SK-N-SH (cell line): ENCODE measurements at regions not wholly inside any gene's neighbourhood (a gene's known extent, or its start where the extent isn't known, plus 50 kb on each side); places are given as distances from the start of the nearest gene placed in this dataset.

ENCODE experiments used
- CTCF ChIA-PET: fragments of 300-600, 350-600 bp; formaldehyde crosslinking; extraction: SDS; loops from one replicate; lab custom pipeline; 2021; lab: Yijun Ruan, JAX
- POLR2A ChIA-PET: fragments of 350-600 bp; sonication (Branson Sonifier 250); formaldehyde crosslinking; extraction: SDS; loops from one replicate; lab custom pipeline; 2020; ENCODE audit warnings: antibody characterized with exemption, inconsistent platforms; lab: Yijun Ruan, JAX
- DNase-seq: peaks from one replicate; pipeline ENCODE4 v3.0.0; 2012
- H2AFZ ChIP-seq: fragments of 200-600 bp; sonication (generic); 2 replicates; pipeline ENCODE4 v1.8.1; 2016; ENCODE audit warnings: antibody characterized with exemption, mild to moderate bottlenecking, low read depth
- H3F3A ChIP-seq: fragments of 200-600 bp; sonication (generic); replicated peaks from 2 replicates; pipeline ENCODE3; 2016; ENCODE audit warnings: antibody characterized with exemption, mild to moderate bottlenecking; ENCODE audit not compliant: insufficient read depth
- H3K27ac ChIP-seq, 2 experiments: fragments of 200-500 bp in 1 of 2; fragments of 200-600 bp in 1 of 2; sonication (Bioruptor generic) in 1 of 2; sonication (generic), shearing (Covaris generic) in 1 of 2; 2 replicates each; pipeline versions ENCODE4 v1.5.1 to v1.6.1; 2014 to 2016; ENCODE audit warnings: low read depth in 2 of 2, inconsistent platforms in 1 of 2, low read length in 1 of 2, mild to moderate bottlenecking in 1 of 2, mixed read lengths in 1 of 2
- H3K27me3 ChIP-seq: fragments of 200-600 bp; sonication (generic), shearing (Covaris generic); 2 replicates; pipeline ENCODE4 v1.6.1; 2016; ENCODE audit warnings: mixed run types; ENCODE audit not compliant: insufficient read depth
- H3K36me3 ChIP-seq, 2 experiments: fragments of 200-500 bp in 1 of 2; fragments of 200-600 bp in 1 of 2; sonication (Bioruptor generic) in 1 of 2; sonication (generic) in 1 of 2; replicated peaks in 1 of 2; 2 replicates each; pipeline versions ENCODE3 to v1.5.1; 2014 to 2016; ENCODE audit warnings: low read length in 1 of 2, mild to moderate bottlenecking in 1 of 2; ENCODE audit not compliant: insufficient read depth in 2 of 2, control insufficient read depth in 1 of 2
- H3K4me1 ChIP-seq, 2 experiments: fragments of 200-500 bp in 1 of 2; fragments of 200-600 bp in 1 of 2; sonication (Bioruptor generic) in 1 of 2; sonication (generic), shearing (Covaris generic) in 1 of 2; 2 replicates each; pipeline versions ENCODE4 v1.5.1 to v1.6.1; 2014 to 2016; ENCODE audit warnings: low read depth in 1 of 2, low read length in 1 of 2, mixed run types in 1 of 2; ENCODE audit not compliant: insufficient read depth in 2 of 2, control insufficient read depth in 1 of 2
- H3K4me2 ChIP-seq: fragments of 200-600 bp; sonication (generic), shearing (Covaris generic); 2 replicates; pipeline ENCODE4 v1.6.1; 2017; ENCODE audit warnings: mixed run types
- H3K4me3 ChIP-seq, 2 experiments: fragments of 200-500 bp in 1 of 2; fragments of 200-600 bp in 1 of 2; sonication (Bioruptor generic) in 1 of 2; sonication (generic), shearing (Covaris generic) in 1 of 2; 2 replicates each; pipeline versions ENCODE4 v1.5.1 to v1.8.1; 2014 to 2016; ENCODE audit warnings: low read depth in 2 of 2, inconsistent platforms in 1 of 2, low read length in 1 of 2, mild to moderate bottlenecking in 1 of 2, mixed read lengths in 1 of 2, moderate library complexity in 1 of 2
- H3K79me2 ChIP-seq: fragments of 200-600 bp; sonication (generic); 2 replicates; pipeline ENCODE4 v1.8.1; 2017; ENCODE audit warnings: mild to moderate bottlenecking; ENCODE audit not compliant: insufficient read depth
- H3K9ac ChIP-seq: fragments of 200-600 bp; sonication (generic); 2 replicates; pipeline ENCODE4 v1.6.1; 2017; ENCODE audit warnings: mixed run types
- H3K9me2 ChIP-seq: fragments of 200-600 bp; sonication (generic); 2 replicates; pipeline ENCODE4 v1.6.1; 2017; ENCODE audit warnings: mixed run types
- H3K9me3 ChIP-seq: fragments of 200-600 bp; sonication (generic); 2 replicates; pipeline ENCODE4 v1.6.1; 2017; ENCODE audit warnings: mixed run types, mild to moderate bottlenecking, moderate library complexity
- H4K20me1 ChIP-seq: fragments of 200-600 bp; sonication (generic); 2 replicates; pipeline ENCODE4 v1.6.1; 2017; ENCODE audit warnings: mild to moderate bottlenecking, mixed run types; ENCODE audit not compliant: insufficient read depth
- ELF1 ChIP-seq: IDR thresholded peaks from 2 replicates; pipeline ENCODE4 v1.4.0; 2012
- EZH2phosphoT487 ChIP-seq: fragments of 200-600 bp; sonication (generic); IDR thresholded peaks from 2 replicates; pipeline ENCODE4 v1.6.1; 2017; ENCODE audit warnings: low read depth, mixed run types, mild to moderate bottlenecking, antibody characterized with exemption, moderate library complexity, borderline replicate concordance
- FOSL2 ChIP-seq: IDR thresholded peaks from 2 replicates; pipeline ENCODE4 v1.4.0; 2012; ENCODE audit warnings: low read depth, mild to moderate bottlenecking, moderate library complexity, borderline replicate concordance
- FOXM1 ChIP-seq: IDR thresholded peaks from 2 replicates; pipeline ENCODE4 v1.4.0; 2012; ENCODE audit warnings: low read depth, mild to moderate bottlenecking
- MAX ChIP-seq: IDR thresholded peaks from 2 replicates; pipeline ENCODE4 v1.4.0; 2012; ENCODE audit warnings: low read depth
- NFIC ChIP-seq: IDR thresholded peaks from 2 replicates; pipeline ENCODE4 v1.4.0; 2012; ENCODE audit warnings: borderline replicate concordance
- NRF1 ChIP-seq: IDR thresholded peaks from 2 replicates; pipeline ENCODE4 v1.6.1; 2012; ENCODE audit warnings: low read depth, mild to moderate bottlenecking, low read length
- RAD21 ChIP-seq: IDR thresholded peaks from 2 replicates; pipeline ENCODE4 v1.6.1; 2012; ENCODE audit warnings: mild to moderate bottlenecking, low read length
- RXRA ChIP-seq: IDR thresholded peaks from 2 replicates; pipeline ENCODE4 v1.4.0; 2012; ENCODE audit warnings: low read depth, mild to moderate bottlenecking, borderline replicate concordance
- TCF12 ChIP-seq: IDR thresholded peaks from 2 replicates; pipeline ENCODE4 v1.4.0; 2012
- TEAD4 ChIP-seq: IDR thresholded peaks from 2 replicates; pipeline ENCODE4 v1.4.0; 2012; ENCODE audit warnings: mild to moderate bottlenecking, borderline replicate concordance; ENCODE audit not compliant: insufficient read depth
- WGBS: methylation state at CpG from one replicate; pipeline ENCODE4 v1.1.6; 2017; ENCODE audit warnings: low lambda C conversion rate; 5-methylcytosine and 5-hydroxymethylcytosine counted together
- TF ChIP-seq, protein P1 (sequence below): IDR thresholded peaks from 2 replicates; pipeline ENCODE4 v1.6.1; 2012; ENCODE audit warnings: mild to moderate bottlenecking, low read depth, low read length, moderate library complexity
- TF ChIP-seq, protein P2 (sequence below): IDR thresholded peaks from 2 replicates; pipeline ENCODE4; 2012
- TF ChIP-seq, protein P3 (sequence below): fragments of 200-600 bp; sonication (generic); IDR thresholded peaks from 2 replicates; pipeline ENCODE4 v1.6.1; 2017; ENCODE audit warnings: antibody characterized with exemption, mild to moderate bottlenecking, moderate library complexity
- TF ChIP-seq, protein P4 (sequence below): IDR thresholded peaks from 2 replicates; pipeline ENCODE4 v1.4.0; 2012; ENCODE audit warnings: low read depth, borderline replicate concordance
- TF ChIP-seq, protein P5 (sequence below): fragments of 150-350 bp; IDR thresholded peaks from 2 replicates; pipeline ENCODE4 v1.6.1; 2016; ENCODE audit warnings: mild to moderate bottlenecking, low read depth, low read length

DNA sequence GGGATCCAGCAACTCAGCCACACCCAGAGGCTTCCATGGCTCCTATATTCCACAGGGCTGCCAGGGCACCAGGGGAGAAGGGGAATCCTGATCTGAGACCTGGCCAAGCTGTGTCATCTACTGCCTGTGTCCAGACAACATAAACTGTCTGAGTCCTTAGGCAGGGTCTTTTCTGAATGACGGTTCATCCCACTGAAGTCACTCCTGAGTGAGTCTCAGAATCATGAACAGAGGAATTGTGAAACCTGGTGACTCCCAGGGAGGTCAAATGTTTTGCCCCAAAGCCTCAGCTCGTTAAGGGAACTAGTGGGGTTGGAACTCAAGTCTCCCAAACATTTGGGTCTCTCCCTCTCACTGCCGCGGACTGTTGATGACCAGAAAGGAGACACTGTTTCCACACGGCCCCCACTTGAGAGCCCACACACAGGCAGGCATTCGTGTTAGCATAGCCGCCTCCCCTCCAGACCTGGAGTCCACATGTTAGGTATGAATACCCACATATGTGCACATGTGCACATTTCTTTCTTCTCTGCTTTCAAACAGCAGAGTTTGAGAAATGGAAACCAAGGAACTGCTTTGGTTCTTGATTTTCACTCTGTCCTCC is 87.2 kb upstream of the KCNK12 start (continued):
- TF ChIP-seq, protein P1, sequence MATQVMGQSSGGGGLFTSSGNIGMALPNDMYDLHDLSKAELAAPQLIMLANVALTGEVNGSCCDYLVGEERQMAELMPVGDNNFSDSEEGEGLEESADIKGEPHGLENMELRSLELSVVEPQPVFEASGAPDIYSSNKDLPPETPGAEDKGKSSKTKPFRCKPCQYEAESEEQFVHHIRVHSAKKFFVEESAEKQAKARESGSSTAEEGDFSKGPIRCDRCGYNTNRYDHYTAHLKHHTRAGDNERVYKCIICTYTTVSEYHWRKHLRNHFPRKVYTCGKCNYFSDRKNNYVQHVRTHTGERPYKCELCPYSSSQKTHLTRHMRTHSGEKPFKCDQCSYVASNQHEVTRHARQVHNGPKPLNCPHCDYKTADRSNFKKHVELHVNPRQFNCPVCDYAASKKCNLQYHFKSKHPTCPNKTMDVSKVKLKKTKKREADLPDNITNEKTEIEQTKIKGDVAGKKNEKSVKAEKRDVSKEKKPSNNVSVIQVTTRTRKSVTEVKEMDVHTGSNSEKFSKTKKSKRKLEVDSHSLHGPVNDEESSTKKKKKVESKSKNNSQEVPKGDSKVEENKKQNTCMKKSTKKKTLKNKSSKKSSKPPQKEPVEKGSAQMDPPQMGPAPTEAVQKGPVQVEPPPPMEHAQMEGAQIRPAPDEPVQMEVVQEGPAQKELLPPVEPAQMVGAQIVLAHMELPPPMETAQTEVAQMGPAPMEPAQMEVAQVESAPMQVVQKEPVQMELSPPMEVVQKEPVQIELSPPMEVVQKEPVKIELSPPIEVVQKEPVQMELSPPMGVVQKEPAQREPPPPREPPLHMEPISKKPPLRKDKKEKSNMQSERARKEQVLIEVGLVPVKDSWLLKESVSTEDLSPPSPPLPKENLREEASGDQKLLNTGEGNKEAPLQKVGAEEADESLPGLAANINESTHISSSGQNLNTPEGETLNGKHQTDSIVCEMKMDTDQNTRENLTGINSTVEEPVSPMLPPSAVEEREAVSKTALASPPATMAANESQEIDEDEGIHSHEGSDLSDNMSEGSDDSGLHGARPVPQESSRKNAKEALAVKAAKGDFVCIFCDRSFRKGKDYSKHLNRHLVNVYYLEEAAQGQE = no peak
- TF ChIP-seq ELF1 = no peak

DNA sequence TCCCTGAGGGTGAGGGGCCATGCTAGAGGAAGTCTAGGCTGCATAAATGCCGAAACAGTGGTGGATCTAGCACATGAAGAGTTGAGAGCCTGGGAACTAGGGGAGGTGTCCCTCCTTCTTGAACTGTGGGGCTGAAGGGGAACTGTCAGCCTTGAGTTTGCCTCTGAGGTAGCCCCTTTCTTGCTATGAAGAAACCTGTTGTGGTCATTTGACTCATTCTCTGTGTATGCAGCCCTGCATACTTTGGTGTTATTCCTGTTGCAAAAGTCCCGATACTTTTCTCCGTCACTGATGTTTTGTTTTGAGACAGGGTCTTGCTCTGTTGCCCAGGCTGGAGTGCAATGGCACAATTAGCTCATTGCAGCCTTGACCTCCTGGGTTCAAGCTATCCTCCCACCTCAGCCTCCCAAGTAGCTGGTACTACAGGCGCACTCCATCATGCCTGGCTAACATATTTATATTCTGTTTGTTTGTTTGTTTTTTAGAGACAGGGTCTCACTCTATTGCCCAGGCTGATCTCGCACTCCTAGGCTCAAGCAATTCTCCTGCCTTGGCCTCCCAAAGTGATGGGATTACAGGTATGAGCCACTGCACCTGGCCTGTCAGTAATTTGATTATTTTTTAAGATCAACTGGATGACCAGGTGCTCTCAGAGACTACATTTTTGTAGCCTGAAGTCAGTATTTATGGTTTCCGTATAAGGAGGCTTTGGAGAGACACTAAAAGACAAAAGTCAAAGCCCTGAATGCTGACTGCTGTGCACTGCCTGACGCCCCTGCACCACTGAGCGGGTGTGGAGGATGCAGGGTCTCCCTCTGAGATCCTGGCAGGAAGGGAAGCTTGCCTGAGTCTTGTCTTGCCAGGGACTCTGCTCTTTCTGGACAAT is 86.2 kb upstream of the KCNK12 start:
- peaks cover 6% of the 10 kb centered on the region; the same call in 1 of the 2 replicates for H3K27me3 ChIP-seq
- WGBS = 53% methylated on average over 8 of the region's 8 CpGs
- H3K79me2 ChIP-seq = no peaks in the 10 kb centered on the region
- no peaks in the 10 kb centered on the region for H3K9me2 ChIP-seq
- no peak overlapping the region for H2AFZ ChIP-seq
- no peaks in the 10 kb centered on the region for H3K36me3 ChIP-seq
- H3K9me3 ChIP-seq = no peaks in the 10 kb centered on the region
- DNase-seq = no peak
- H3K4me2 ChIP-seq = no peak overlapping the region
- peaks cover 0 to 11% of the 10 kb centered on the region in 2 experiments; a peak in 1 of 4 replicates for H3K4me1 ChIP-seq
- no peaks in the 10 kb centered on the region for H3F3A ChIP-seq
- no peaks in the 10 kb centered on the region for H4K20me1 ChIP-seq
- POLR2A ChIA-PET = no interaction called here
- no peak overlapping the region for H3K9ac ChIP-seq
- CTCF ChIA-PET = interaction anchor here (1.0 to 1.6 kb wide), 3 partner anchors 13 to 111 kb away, joined by 3 to 4 read pairs (median 3); no protein-coding TSS in a partner anchor
- H3K27ac ChIP-seq = no peak overlapping the region
- H3K4me3 ChIP-seq = no peak overlapping the region
- TF ChIP-seq, protein P2, sequence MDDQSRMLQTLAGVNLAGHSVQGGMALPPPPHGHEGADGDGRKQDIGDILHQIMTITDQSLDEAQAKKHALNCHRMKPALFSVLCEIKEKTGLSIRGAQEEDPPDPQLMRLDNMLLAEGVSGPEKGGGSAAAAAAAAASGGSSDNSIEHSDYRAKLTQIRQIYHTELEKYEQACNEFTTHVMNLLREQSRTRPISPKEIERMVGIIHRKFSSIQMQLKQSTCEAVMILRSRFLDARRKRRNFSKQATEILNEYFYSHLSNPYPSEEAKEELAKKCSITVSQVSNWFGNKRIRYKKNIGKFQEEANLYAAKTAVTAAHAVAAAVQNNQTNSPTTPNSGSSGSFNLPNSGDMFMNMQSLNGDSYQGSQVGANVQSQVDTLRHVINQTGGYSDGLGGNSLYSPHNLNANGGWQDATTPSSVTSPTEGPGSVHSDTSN = no peak
- no peak for TF ChIP-seq TEAD4
- no peak for TF ChIP-seq TCF12
- TF ChIP-seq FOXM1 = no peak
- TF ChIP-seq, protein P1 = no peak
- no peak for TF ChIP-seq NRF1
- TF ChIP-seq RXRA = no peak
- no peak for TF ChIP-seq RAD21
- TF ChIP-seq EZH2phosphoT487 = no peak
- no peak for TF ChIP-seq MAX
- no peak for TF ChIP-seq FOSL2
- TF ChIP-seq, protein P3, sequence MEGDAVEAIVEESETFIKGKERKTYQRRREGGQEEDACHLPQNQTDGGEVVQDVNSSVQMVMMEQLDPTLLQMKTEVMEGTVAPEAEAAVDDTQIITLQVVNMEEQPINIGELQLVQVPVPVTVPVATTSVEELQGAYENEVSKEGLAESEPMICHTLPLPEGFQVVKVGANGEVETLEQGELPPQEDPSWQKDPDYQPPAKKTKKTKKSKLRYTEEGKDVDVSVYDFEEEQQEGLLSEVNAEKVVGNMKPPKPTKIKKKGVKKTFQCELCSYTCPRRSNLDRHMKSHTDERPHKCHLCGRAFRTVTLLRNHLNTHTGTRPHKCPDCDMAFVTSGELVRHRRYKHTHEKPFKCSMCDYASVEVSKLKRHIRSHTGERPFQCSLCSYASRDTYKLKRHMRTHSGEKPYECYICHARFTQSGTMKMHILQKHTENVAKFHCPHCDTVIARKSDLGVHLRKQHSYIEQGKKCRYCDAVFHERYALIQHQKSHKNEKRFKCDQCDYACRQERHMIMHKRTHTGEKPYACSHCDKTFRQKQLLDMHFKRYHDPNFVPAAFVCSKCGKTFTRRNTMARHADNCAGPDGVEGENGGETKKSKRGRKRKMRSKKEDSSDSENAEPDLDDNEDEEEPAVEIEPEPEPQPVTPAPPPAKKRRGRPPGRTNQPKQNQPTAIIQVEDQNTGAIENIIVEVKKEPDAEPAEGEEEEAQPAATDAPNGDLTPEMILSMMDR = no peak
- no peak for TF ChIP-seq NFIC
- TF ChIP-seq, protein P4, sequence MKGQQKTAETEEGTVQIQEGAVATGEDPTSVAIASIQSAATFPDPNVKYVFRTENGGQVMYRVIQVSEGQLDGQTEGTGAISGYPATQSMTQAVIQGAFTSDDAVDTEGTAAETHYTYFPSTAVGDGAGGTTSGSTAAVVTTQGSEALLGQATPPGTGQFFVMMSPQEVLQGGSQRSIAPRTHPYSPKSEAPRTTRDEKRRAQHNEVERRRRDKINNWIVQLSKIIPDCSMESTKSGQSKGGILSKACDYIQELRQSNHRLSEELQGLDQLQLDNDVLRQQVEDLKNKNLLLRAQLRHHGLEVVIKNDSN = no peak
- TF ChIP-seq, protein P5, sequence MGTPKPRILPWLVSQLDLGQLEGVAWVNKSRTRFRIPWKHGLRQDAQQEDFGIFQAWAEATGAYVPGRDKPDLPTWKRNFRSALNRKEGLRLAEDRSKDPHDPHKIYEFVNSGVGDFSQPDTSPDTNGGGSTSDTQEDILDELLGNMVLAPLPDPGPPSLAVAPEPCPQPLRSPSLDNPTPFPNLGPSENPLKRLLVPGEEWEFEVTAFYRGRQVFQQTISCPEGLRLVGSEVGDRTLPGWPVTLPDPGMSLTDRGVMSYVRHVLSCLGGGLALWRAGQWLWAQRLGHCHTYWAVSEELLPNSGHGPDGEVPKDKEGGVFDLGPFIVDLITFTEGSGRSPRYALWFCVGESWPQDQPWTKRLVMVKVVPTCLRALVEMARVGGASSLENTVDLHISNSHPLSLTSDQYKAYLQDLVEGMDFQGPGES = no peak
